Keratinocyte (primary cell): ENCODE measurements at regions not wholly inside any gene's neighbourhood (a gene's known extent, or its start where the extent isn't known, plus 50 kb on each side); places are given as distances from the start of the nearest gene placed in this dataset.

ENCODE experiments used
- DNase-seq: peaks from one replicate; pipeline ENCODE4 v3.0.0-alpha.2; 2011; ENCODE audit warnings: low read depth, missing footprints, low spot score
- FAIRE-seq: peaks from 2 replicates; lab custom pipeline; 2011; peaks lifted over from hg19 to GRCh38; lab: Jason Lieb, UNC
- H2AFZ ChIP-seq: 2 replicates; pipeline ENCODE4 v1.6.0; 2012; ENCODE audit warnings: low read length, control low read depth, inconsistent platforms; ENCODE audit not compliant: control insufficient read depth
- H3K27ac ChIP-seq: 2 replicates; pipeline ENCODE4 v1.5.1; 2011; ENCODE audit warnings: low read length; ENCODE audit not compliant: control insufficient read depth, insufficient read depth
- H3K27me3 ChIP-seq: 3 replicates; pipeline ENCODE4 v1.6.0; 2011; ENCODE audit warnings: low read length; ENCODE audit not compliant: control insufficient read depth, insufficient read depth; ENCODE audit errors: extremely low read depth
- H3K36me3 ChIP-seq, 2 experiments: 2 replicates in 1 of 2; 3 replicates in 1 of 2; pipeline ENCODE4 v1.5.1; 2011; ENCODE audit warnings: low read length in 2 of 2, mild to moderate bottlenecking in 1 of 2; ENCODE audit not compliant: control insufficient read depth in 2 of 2, insufficient read depth in 2 of 2; ENCODE audit errors: extremely low read depth in 1 of 2
- H3K4me1 ChIP-seq: 3 replicates; pipeline ENCODE4 v1.5.1; 2011; ENCODE audit warnings: low read length; ENCODE audit not compliant: control insufficient read depth, insufficient read depth; ENCODE audit errors: extremely low read depth
- H3K4me2 ChIP-seq: 3 replicates; pipeline ENCODE4 v1.6.0; 2011; ENCODE audit warnings: low read depth, low read length; ENCODE audit not compliant: control insufficient read depth, insufficient read depth; ENCODE audit errors: extremely low read depth
- H3K4me3 ChIP-seq, 3 experiments: fragments of 200-600 bp in 1 of 3; sonication (generic) in 1 of 3; 2 replicates in 2 of 3; 3 replicates in 1 of 3; pipeline ENCODE4 v1.5.1; 2011 to 2016; ENCODE audit warnings: low read length in 3 of 3, mild to moderate bottlenecking in 3 of 3, control low read depth in 2 of 3, inconsistent platforms in 1 of 3, low read depth in 1 of 3, mixed read lengths in 1 of 3, mixed run types in 1 of 3, moderate library complexity in 1 of 3; ENCODE audit not compliant: control insufficient read depth in 2 of 3, insufficient read depth in 2 of 3; ENCODE audit errors: extremely low read depth in 1 of 3
- H3K79me2 ChIP-seq: 2 replicates; pipeline ENCODE4 v1.6.0; 2012; ENCODE audit warnings: low read length; ENCODE audit not compliant: control insufficient read depth, insufficient read depth
- H3K9ac ChIP-seq: 3 replicates; pipeline ENCODE4 v1.6.0; 2011; ENCODE audit warnings: low read length; ENCODE audit not compliant: control insufficient read depth, insufficient read depth; ENCODE audit errors: extremely low read depth
- H3K9me1 ChIP-seq: 3 replicates; pipeline ENCODE4 v1.6.0; 2011; ENCODE audit warnings: low read length; ENCODE audit not compliant: control insufficient read depth, insufficient read depth; ENCODE audit errors: extremely low read depth
- H3K9me3 ChIP-seq: 2 replicates; pipeline ENCODE4 v1.5.1; 2012; ENCODE audit warnings: low read depth, low read length; ENCODE audit not compliant: control insufficient read depth
- H4K20me1 ChIP-seq: 3 replicates; pipeline ENCODE4 v1.6.0; 2011; ENCODE audit warnings: low read length; ENCODE audit not compliant: control insufficient read depth, insufficient read depth; ENCODE audit errors: extremely low read depth
- CTCF ChIP-seq, 3 experiments: IDR thresholded peaks in 1 of 3; conservative IDR thresholded peaks in 1 of 3; optimal IDR thresholded peaks in 1 of 3; 2 replicates in 2 of 3; 3 replicates in 1 of 3; pipeline versions ENCODE3 to v1.5.1; 2011; ENCODE audit warnings: low read length in 3 of 3, mild to moderate bottlenecking in 3 of 3, moderate library complexity in 2 of 3, control low read depth in 1 of 3, inconsistent platforms in 1 of 3; ENCODE audit not compliant: insufficient read depth in 2 of 3; ENCODE audit errors: extremely low read depth in 1 of 3
- EZH2 ChIP-seq: IDR thresholded peaks from one replicate; pipeline ENCODE4 v1.6.1; 2012; ENCODE audit warnings: inconsistent platforms, mild to moderate bottlenecking, low read length, moderate library complexity
- dilution Hi-C: fragments of 300-500 bp; cut with MboI; formaldehyde crosslinking; loops from one replicate; pipeline ENCODE4 v1.7.0; 2020; ENCODE audit warnings: low sequenced_read_pairs; ENCODE audit not compliant: extremely low pct_ligation_motif_present

GRCh38 chr5:180437336-180437735, 56.8 kb upstream of the CNOT6 start:
- Histone ChIP-seq H3K27me3 (peaks cover 10% of the 10 kb centered on the region), H3K9me1 (no peaks in the 10 kb centered on the region), H4K20me1 (no peaks in the 10 kb centered on the region), H3K4me2 (no peak overlapping the region), H3K9me3 (peaks cover 1% of the 10 kb centered on the region), H3K27ac (no peak overlapping the region), H2AFZ (no peak overlapping the region), H3K79me2 (no peaks in the 10 kb centered on the region), H3K9ac (no peak overlapping the region), H3K36me3 (no peaks in the 10 kb centered on the region), H3K4me1 (no peaks in the 10 kb centered on the region), H3K4me3 (no peak overlapping the region)
- FAIRE-seq, result no peak
- TF ChIP-seq EZH2 (no peak), CTCF (optimal IDR thresholded peaks at IDR 0.05 in 1 of 3, IDR thresholded peaks at IDR 0.05 in 1 of 3, conservative IDR thresholded peaks at IDR 0.05 in 1 of 3; ENCODE audit: extremely low read depth in 1 of 3, insufficient read depth in 2 of 3, low read length in 3 of 3) (no peak)
- dilution Hi-C loops, result no loop called here
- no peak for DNase-seq

- Histone ChIP-seq H3K4me2 (no peak overlapping the region), H4K20me1 (no peaks in the 10 kb centered on the region), H3K79me2 (no peaks in the 10 kb centered on the region), H3K9me3 (peaks cover 1% of the 10 kb centered on the region), H3K4me1 (no peaks in the 10 kb centered on the region), H3K9me1 (no peaks in the 10 kb centered on the region), H3K4me3 (no peak overlapping the region), H3K27ac (no peak overlapping the region), H3K36me3 (no peaks in the 10 kb centered on the region), H2AFZ (no peak overlapping the region), H3K27me3 (peaks cover 10% of the 10 kb centered on the region), H3K9ac (no peak overlapping the region)
- DNase-seq (no peak), FAIRE-seq (no peak)
- TF ChIP-seq CTCF (optimal IDR thresholded peaks at IDR 0.05 in 1 of 3, IDR thresholded peaks at IDR 0.05 in 1 of 3, conservative IDR thresholded peaks at IDR 0.05 in 1 of 3; ENCODE audit: extremely low read depth in 1 of 3, insufficient read depth in 2 of 3, low read length in 3 of 3), result no peak
- TF ChIP-seq EZH2, result no peak
- dilution Hi-C loops, result no loop called here
These were observed 55.1 kb upstream of the CNOT6 start for GRCh38 chr5:180438785-180439780.
